Stimulated activated CD4-positive, alpha-beta T cell treated with anti-CD3 and anti-CD28 coated beads, Interleukin-4, amount 100 ng/mL, for 48 hours (primary cell): ENCODE measurements at regions not wholly inside any gene's neighbourhood (a gene's known extent, or its start where the extent isn't known, plus 50 kb on each side); places are given as distances from the start of the nearest gene placed in this dataset.

Experiments
- DNase-seq, 2 donors: peaks; one replicate each; pipeline ENCODE4 v3.0.0-alpha.2; 2020; ENCODE audit warnings: low read depth in 2 of 2

- DNase-seq, result no peak
Observed at GRCh38 chr6:163842467-163842866, 427.9 kb downstream of the QKI start.

DNA sequence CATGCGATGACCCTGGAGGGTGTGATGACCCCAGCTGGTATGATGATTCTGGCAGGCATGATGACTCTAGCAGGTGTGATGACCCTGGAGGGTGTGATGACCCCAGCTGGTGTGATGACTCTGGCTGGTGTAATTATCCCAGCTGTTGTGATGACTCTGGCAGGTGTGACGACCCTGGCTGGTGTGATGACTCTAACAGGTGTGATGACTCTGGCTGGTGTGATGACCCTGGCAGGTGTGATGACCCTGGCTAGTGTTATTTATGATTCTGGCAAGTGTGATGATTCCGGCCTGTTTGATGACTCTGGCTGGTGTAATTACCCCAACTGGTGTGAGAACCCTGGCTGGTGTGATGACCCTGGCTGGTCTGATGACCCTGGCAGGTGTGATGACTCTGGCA is 427.2 kb downstream of the QKI start:
- no peak for DNase-seq

DNA sequence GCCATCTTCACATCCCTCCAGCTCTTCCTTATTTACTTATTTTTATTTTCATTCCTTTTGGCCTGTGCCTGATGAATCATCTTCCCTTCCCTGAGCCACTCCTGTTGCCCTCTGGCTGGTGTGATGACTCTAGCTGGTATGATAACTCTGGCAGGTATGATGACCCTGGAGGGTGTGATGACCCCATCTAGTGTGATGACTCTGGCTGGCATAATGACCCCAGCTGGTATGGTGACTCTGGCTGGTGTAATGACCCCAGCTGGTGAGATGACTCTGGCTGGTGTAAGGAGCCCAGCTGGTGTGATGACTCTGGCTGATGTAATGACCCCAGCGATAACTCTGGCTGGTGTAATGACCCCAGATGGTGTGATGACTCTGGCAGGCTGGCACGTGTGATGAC is 426.8 kb downstream of the QKI start:
- no peak for DNase-seq

DNA sequence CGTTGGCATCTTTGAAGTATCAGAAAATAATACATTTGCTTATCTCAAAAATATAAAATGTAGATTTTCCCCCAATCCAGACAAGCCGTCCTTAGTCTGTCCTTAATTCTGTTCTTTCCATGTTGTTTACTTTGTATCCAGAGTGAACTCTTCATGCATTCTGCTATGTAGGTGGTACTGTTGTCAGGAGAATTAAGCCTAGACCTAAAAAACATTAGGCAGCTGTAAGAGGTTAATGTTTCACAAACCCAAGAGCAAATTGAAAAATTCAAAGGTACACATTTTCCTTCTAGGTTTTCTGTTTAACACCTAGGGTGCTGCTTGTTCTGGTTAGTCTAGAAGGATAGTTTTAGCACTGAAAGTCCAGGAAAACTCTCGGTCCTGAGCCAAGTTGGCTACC is 426.4 kb downstream of the QKI start:
- no peak for DNase-seq

GRCh38 chr6:163839296-163839695 is 424.8 kb downstream of the QKI start:
- no peak for DNase-seq

GRCh38 chr6:163837691-163838431 is 423.3 kb downstream of the QKI start:
- no peak for DNase-seq

- no peak for DNase-seq
Observed at GRCh38 chr6:163836876-163837690, 422.6 kb downstream of the QKI start.

DNA sequence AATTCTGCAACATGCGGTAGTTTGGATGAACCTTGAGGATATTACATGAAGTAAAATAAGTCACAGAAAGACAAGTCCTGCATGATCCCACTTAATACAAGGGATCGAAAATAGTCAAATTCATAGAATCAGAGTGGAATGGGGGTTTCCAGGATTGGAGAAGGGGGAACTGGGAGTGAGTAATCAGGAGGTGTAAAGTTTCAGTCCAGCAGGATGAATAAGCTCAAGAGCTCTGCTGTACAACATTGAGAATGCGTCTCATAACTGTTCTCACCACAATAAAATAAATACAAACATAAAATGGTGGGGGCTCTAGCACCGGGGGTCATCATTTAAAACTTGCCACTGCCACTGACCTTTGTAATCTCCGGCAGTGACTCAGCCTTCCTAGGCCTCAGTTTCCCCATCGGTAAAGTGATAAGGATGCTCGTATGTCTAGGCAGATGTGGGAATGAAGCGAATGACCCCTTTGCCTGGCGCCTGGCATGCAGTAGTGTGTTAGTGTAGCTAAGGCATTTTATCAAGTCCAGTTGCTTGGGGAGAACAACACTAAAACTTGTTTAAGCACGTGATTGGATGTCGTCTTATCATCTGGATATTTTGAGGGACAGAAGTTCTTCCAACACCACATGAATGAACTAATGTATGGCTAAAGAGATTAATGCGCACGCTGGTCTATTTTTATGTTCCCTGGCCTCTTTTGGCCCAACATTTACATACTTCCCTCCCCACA is 421.1 kb downstream of the QKI start:
- DNase-seq, result no peak

GRCh38 chr6:163834226-163834970 is 419.9 kb downstream of the QKI start:
- DNase-seq, result no peak

DNA sequence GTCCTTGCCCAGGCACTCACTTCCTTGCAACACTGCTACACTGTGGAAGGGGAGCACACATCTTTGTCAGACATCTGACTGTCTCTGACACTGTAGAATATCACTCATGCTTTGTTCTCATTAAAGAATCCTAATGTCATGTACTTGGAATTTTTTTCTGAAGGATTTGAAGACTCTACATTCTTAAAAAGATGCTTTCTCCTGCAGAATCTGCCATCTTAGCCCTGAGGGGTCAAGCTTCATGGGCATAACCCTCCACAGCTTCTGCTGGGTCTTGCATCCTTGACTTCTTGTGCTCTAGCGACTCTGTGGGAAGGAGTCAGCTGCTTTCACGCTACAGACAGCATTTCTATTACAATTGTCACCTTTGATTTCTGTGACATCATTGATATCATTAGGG is 417.2 kb downstream of the QKI start:
- no peak for DNase-seq

DNA sequence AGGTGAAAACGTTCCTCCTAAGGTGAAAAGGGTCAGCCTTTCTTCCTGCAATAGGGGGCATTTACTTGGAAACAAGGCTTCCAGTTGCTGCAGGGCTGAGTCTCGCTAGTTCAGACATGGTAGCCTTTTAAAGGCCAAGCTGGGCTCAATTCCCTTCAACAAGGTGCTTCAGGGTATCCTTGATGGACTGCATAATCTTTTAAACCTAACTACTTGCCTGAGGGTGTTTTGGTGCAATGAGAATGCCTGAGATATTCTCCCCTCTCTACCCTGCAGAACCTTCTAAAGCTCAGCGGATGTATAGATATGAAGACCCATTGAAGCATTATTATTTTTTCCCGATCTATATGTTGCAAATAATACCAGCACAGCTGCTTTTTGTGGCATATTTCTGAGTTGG is 416.1 kb downstream of the QKI start:
- DNase-seq, result no peak

GRCh38 chr6:163828038-163828795 is 413.7 kb downstream of the QKI start:
- no peak for DNase-seq

DNA sequence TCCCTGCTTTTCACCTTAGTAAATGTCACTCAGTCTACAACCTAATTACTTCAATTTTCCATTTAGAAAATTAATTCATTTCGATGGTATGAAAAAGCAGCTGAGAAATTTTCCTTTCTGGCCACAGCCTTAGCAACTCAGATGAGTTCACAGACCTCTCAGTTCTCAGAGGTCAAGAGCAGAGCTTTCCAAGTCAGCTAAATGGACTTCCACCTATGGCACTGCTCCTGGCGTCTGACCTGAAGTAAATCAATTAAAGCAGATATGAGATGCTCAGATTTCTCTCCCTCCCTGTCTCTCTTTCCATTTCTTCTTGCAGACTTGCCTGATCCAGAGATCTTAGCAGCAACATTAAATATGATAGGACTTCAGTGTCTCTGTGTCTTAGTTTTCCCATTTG is 412.6 kb downstream of the QKI start:
- no peak for DNase-seq

GRCh38 chr6:163826629-163827028 is 412.1 kb downstream of the QKI start:
- no peak for DNase-seq

- DNase-seq, result no peak
Observed at GRCh38 chr6:163825033-163825432, 410.5 kb downstream of the QKI start.

GRCh38 chr6:163823577-163823976 is 409.1 kb downstream of the QKI start:
- DNase-seq, result no peak

DNA sequence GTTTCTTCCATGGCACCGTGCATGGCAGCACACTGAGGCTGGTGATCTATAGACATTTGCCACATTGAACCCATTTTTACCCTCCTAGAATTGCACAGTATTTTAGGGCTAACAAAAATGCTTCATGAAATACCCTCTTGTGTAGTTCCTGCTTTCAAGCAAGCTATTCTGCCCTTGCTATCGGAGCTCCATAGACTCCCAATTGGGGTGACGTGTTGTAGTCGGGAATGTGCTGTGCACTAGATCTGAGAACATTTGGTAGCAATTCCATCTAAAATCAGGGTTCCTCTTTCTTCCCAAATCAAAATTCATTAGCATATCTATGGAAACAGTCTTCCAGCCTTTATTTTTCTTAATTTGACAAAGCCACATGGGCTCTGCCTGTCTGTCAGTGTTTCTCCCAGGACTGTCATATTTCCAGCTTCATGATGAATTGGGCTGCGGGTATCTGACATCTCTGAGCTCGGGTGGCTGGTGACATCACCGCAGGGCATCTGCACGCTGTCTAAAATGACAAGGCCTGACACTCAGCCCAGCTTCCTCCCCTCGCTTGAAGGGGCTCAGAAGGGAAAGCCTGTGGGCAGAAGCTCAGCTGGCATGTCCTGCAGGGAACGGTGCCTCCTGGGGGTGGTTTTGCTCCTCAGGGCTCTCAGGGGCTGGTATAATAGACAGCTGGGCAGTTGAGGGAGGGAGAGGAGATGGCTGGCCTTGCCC is 406.4 kb downstream of the QKI start:
- no peak for DNase-seq

DNA sequence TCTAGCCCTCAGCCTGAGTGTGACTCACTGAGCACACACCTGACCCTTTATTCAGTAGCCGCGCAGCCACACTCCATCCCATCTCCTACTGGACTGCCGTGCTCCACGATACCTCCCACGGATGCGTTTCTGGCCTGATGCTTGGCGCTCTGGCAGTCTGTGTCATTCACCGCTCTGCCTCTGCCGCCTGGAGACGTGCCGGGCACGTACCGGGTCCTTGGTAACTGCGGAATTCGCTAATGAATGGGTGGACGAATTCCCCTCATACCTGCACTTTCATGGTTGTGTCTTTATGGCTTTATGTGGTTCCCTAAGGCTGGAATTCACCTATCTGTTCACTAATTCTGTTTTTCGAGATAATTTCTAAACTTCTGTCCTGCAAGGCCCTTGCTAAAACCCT is 405.7 kb downstream of the QKI start:
- DNase-seq, result no peak

GRCh38 chr6:163818719-163819118 is 404.2 kb downstream of the QKI start:
- DNase-seq, result no peak

GRCh38 chr6:163816441-163816840 is 401.9 kb downstream of the QKI start:
- no peak for DNase-seq

- DNase-seq, result no peak
Observed at GRCh38 chr6:163815796-163816195, 401.3 kb downstream of the QKI start.
